ENCODE measurements at regions not wholly inside any gene's neighbourhood (a gene's known extent, or its start where the extent isn't known, plus 50 kb on each side); places are given as distances from the start of the nearest gene placed in this dataset.

DNA sequence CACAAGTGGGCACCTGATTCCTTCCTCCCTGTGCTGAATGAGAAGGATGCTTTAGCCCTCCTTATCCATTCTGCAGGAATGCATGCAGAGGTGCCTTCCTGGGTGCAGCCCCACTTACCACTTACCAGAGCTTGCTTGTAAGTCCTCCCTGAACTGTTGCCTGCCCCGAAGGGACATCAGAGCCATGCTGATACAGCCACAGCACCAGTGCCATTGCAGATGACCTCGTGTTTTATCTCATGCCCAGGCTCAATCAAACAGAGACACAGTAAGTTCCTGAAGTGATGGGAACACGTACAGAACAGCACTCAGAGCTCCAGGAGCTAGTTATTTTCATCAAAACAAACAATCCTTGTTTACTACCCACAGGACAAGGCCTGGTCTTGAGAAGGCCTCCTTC lies 81.9 kb downstream of the ATP1A1 start:
- DNase-seq (no peak), ATAC-seq (no peak)
- intact Hi-C loops (cut with DNase I), result no loop called here

DNA sequence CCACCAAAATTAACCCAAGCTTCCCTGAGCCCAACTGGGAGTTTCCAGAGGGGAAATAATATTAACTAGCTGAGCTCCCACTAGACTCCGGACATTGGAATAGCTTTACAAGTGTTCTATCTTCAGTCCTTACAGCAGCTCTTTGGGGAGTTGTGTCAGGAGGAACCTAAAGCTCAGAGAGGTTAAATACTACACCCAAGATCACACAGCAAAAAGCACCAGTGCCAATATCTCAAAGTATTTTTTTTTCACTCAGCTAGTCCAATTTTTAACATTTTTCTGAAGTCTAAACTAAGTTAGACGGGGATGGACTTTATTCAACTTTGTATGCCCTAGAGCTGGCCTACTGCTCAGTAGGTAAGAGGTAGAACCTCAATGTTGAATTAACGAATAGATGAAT lies 82.5 kb downstream of the ATP1A1 start:
- ATAC-seq (no peak), DNase-seq (no peak)
- intact Hi-C loops (cut with DNase I), result no loop called here

GRCh38 chr1:116457946-116458604 lies 85.0 kb downstream of the ATP1A1 start:
- intact Hi-C loops (cut with DNase I), result no loop called here
- DNase-seq (no peak), ATAC-seq (no peak)

DNA sequence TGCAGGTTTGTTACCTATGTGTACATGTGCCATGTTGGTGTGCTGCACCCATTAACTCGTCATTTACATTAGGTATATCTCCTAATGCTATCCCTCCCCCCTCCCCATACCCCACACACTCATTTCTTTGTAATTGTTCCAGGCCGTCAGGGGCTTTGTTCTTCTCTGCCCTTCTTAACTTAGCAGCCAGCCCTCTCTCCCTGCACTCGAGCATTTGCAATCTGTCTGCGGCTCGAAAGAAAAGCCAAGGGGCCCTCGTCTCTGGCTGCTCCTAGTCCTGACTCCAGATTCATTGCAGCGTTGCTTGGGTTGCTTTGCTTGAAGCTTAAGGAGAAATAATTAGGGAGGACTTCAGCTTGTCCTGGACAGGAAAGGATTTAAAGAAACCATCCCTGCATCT lies 85.7 kb downstream of the ATP1A1 start:
- DNase-seq, result no peak
- ATAC-seq, result no peak
- intact Hi-C loops (cut with DNase I), result no loop called here

GRCh38 chr1:116460261-116460660 lies 87.2 kb downstream of the ATP1A1 start:
- intact Hi-C loops (cut with DNase I), result no loop called here
- DNase-seq (no peak), ATAC-seq (no peak)

DNA sequence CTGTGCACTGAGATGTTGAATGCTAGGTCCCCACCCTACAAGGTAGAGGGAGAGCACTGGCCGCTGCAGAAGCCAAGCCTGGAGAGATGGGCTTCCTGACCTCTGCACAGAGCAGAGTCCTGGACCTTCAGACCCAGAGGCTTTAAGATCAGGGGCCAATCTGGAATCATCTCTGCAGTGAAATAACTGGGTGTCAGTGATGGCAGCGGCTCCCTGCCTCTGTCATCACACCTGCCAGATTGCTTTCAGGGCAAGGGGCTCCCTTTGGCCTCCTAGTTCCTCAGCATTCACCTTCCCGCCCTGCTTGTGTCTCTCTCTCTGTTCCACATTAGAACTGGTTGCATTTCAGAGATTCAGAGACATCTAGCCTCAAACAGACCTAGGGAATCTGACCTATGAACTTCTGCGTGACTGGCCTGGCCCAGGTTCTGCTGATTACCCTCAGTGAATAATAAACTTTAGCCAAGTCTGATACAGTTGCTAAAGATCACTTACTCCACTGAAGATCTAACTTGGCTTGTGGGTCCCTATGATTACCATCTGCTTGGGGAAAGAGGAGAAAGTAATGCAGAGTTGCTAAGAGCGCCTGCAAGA lies 87.8 kb downstream of the ATP1A1 start:
- no peak for DNase-seq
- intact Hi-C loops (cut with DNase I), result no loop called here
- ATAC-seq, result no peak

GRCh38 chr1:116461723-116462122 lies 88.7 kb downstream of the ATP1A1 start:
- ATAC-seq, result no peak
- intact Hi-C loops (cut with DNase I), result no loop called here
- DNase-seq, result no peak

- intact Hi-C loops (cut with DNase I), result no loop called here
These were observed 89.7 kb downstream of the ATP1A1 start for GRCh38 chr1:116462722-116463121.

DNA sequence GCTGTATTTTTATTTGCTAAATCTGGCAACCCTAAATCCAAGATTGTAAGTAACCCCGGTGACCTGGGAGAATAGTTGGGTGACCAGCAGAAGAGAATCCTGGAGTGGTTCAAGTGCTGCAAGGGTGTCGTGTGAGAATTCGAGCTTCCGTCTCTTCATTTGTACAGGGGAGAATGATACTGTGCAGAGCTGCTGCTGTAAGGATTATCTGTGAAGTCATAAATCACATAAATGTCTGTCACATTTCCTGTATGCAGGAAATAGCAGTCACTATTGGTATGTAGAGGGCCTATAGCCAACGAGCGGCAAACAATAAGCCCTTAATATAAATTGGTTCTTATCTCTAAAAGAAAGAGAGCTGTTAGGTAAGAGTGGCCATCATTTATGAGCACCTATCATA lies 90.7 kb downstream of the ATP1A1 start:
- no peak for ATAC-seq
- DNase-seq, result no peak
- intact Hi-C loops (cut with DNase I), result no loop called here

More at GRCh38 chr1:116462722-116463121, 89.7 kb downstream of the ATP1A1 start:
- DNase-seq (no peak), ATAC-seq (peak in 1 of 2 donors; percentile 32)

All from left cardiac atrium (tissue), 4 donors.